ENCODE measurements at regions not wholly inside any gene's neighbourhood (a gene's known extent, or its start where the extent isn't known, plus 50 kb on each side); places are given as distances from the start of the nearest gene placed in this dataset.

- Histone ChIP-seq H3K9me3 (replicated peaks) (peaks cover 8% of the 10 kb centered on the region), H3K4me3 (no peak overlapping the region), H3K27me3 (ENCODE audit: low read depth) (no peaks in the 10 kb centered on the region), H3K27ac (replicated peaks) (peak overlapping the region; percentile 60), H3K4me1 (no peaks in the 10 kb centered on the region), H3K36me3 (no peaks in the 10 kb centered on the region)
- TF ChIP-seq CTCF (IDR thresholded peaks at IDR 0.05; ENCODE audit: borderline replicate concordance): no peak
- DNase-seq: no peak
- intact Hi-C loops (cut with micrococcal nuclease): no loop called here
These were observed 61.3 kb upstream of the POMP start for GRCh38 chr13:28597641-28598040.

- DNase-seq: no peak
- intact Hi-C loops (cut with micrococcal nuclease): no loop called here
- H3K36me3 ChIP-seq: no peaks in the 10 kb centered on the region
- no peak overlapping the region for H3K27ac ChIP-seq (replicated peaks)
- no peaks in the 10 kb centered on the region for H3K4me1 ChIP-seq
- TF ChIP-seq CTCF (IDR thresholded peaks at IDR 0.05; ENCODE audit: borderline replicate concordance): no peak
- no peaks in the 10 kb centered on the region for H3K9me3 ChIP-seq (replicated peaks)
- no peaks in the 10 kb centered on the region for H3K27me3 ChIP-seq (ENCODE audit: low read depth)
- no peak overlapping the region for H3K4me3 ChIP-seq
These were observed 68.5 kb upstream of the POMP start for GRCh38 chr13:28590461-28590860.

GRCh38 chr13:28588296-28588695 lies 70.6 kb upstream of the POMP start:
- Histone ChIP-seq H3K9me3 (replicated peaks) (no peaks in the 10 kb centered on the region), H3K27me3 (ENCODE audit: low read depth) (peaks cover 8% of the 10 kb centered on the region), H3K4me3 (no peak overlapping the region), H3K36me3 (no peaks in the 10 kb centered on the region), H3K27ac (replicated peaks) (no peak overlapping the region), H3K4me1 (no peaks in the 10 kb centered on the region)
- intact Hi-C loops (cut with micrococcal nuclease): no loop called here
- no peak for TF ChIP-seq CTCF (IDR thresholded peaks at IDR 0.05; ENCODE audit: borderline replicate concordance)
- no peak for DNase-seq

- intact Hi-C loops (cut with micrococcal nuclease): no loop called here
These were observed 71.8 kb upstream of the POMP start for GRCh38 chr13:28587174-28587540.

DNA sequence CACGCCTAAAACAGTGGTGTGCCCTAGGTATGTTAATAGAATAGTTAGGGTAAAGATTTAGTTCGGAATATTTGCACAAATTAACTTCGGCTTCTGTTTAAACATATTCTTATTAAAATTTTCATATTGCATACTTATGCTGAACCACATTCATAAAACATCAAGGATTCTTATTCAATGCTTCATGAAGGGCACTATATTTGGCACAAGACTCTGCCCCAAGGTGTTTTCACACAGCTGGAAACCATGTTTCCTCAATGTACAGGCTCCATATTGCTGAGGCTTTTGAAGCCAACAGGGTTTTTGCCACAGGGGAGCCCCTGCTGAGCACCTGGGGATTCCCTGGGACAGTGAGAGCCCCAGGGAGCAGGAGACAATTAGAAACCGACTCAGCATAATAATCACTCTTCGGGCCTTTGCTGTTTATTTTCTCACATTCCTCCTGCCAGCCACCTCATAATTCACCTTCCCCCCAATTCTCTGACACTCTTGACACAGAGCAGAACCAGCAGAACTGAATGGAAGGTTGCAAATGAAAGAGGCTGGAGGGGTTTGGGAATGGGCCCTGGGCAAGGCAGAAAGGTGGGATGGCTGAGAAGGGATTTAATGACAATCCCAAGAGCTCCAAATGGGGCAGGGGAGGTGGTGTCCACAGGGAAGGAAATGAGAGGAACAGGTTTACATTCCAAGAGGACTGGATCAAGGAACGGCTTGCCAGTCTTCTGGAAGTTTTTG lies 72.3 kb upstream of the POMP start:
- TF ChIP-seq CTCF (IDR thresholded peaks at IDR 0.05; ENCODE audit: borderline replicate concordance): no peak
- Histone ChIP-seq H3K36me3 (no peaks in the 10 kb centered on the region), H3K4me3 (no peak overlapping the region), H3K27ac (replicated peaks) (no peak overlapping the region), H3K27me3 (ENCODE audit: low read depth) (peaks cover 12% of the 10 kb centered on the region), H3K9me3 (replicated peaks) (no peaks in the 10 kb centered on the region), H3K4me1 (no peaks in the 10 kb centered on the region)
- DNase-seq: no peak
- intact Hi-C loops (cut with micrococcal nuclease): no loop called here

More at GRCh38 chr13:28587174-28587540, 71.8 kb upstream of the POMP start:
- H3K9me3 ChIP-seq (replicated peaks): no peaks in the 10 kb centered on the region
- TF ChIP-seq CTCF (IDR thresholded peaks at IDR 0.05; ENCODE audit: borderline replicate concordance): no peak
- H3K27ac ChIP-seq (replicated peaks): no peak overlapping the region
- H3K4me1 ChIP-seq: no peaks in the 10 kb centered on the region
- H3K27me3 ChIP-seq (ENCODE audit: low read depth): peaks cover 12% of the 10 kb centered on the region
- no peak overlapping the region for H3K4me3 ChIP-seq
- no peaks in the 10 kb centered on the region for H3K36me3 ChIP-seq
- DNase-seq: no peak
